AG09319 (cell line): ENCODE measurements at regions not wholly inside any gene's neighbourhood (a gene's known extent, or its start where the extent isn't known, plus 50 kb on each side); places are given as distances from the start of the nearest gene placed in this dataset.

Source experiments
- DNase-seq: peaks from one replicate; pipeline ENCODE4 v3.0.0-alpha.2; 2010; ENCODE audit warnings: low read depth; ENCODE audit errors: extremely low read depth
- CTCF ChIP-seq: IDR thresholded peaks from 2 replicates; pipeline ENCODE4 v1.5.1; 2011; ENCODE audit warnings: low read depth, mild to moderate bottlenecking, inconsistent platforms, low read length, moderate library complexity

- DNase-seq = no peak
- no peak for TF ChIP-seq CTCF
Observed at GRCh38 chr5:123950701-123951581, 439.0 kb downstream of the CSNK1G3 start.

GRCh38 chr5:123949807-123950340 lies 437.9 kb downstream of the CSNK1G3 start:
- TF ChIP-seq CTCF = no peak
- DNase-seq = no peak

- DNase-seq = no peak
- TF ChIP-seq CTCF = no peak
Observed at GRCh38 chr5:123949043-123949804, 437.2 kb downstream of the CSNK1G3 start.

- TF ChIP-seq CTCF = no peak
- no peak for DNase-seq
Observed at GRCh38 chr5:123947797-123948196, 435.8 kb downstream of the CSNK1G3 start.

- no peak for TF ChIP-seq CTCF
- no peak for DNase-seq
Observed at GRCh38 chr5:123945548-123945947, 433.6 kb downstream of the CSNK1G3 start.

GRCh38 chr5:123943151-123943550 lies 431.2 kb downstream of the CSNK1G3 start:
- TF ChIP-seq CTCF = no peak
- DNase-seq = no peak

GRCh38 chr5:123940416-123940815 lies 428.4 kb downstream of the CSNK1G3 start:
- TF ChIP-seq CTCF = no peak

More at GRCh38 chr5:123940416-123940815, 428.4 kb downstream of the CSNK1G3 start:
- DNase-seq = no peak
